GM12878 (cell line): ENCODE measurements at regions not wholly inside any gene's neighbourhood (a gene's known extent, or its start where the extent isn't known, plus 50 kb on each side); places are given as distances from the start of the nearest gene placed in this dataset.

Experiments used
- ATAC-seq: fragments of 200-7000 bp; cut with Tn5 transposase; 3 replicates; pipeline ENCODE4 v1.9.1; 2020; ENCODE audit warnings: mild to moderate bottlenecking, moderate library complexity
- BruUV-seq: library from RNA; stranded (reverse); fragments of 400-500 nt; replicated peaks from 2 replicates; lab custom pipeline; 2021; lab: Mats Ljungman, UMichigan
- CTCF ChIA-PET: fragments of 300-600 bp; sonication (Branson Sonifier 250); formaldehyde crosslinking; extraction: SDS; loops from one replicate; lab custom pipeline; 2021; ENCODE audit warnings: inconsistent platforms; lab: Yijun Ruan, JAX
- POLR2A ChIA-PET: fragments of 350-600 bp; formaldehyde crosslinking; extraction: SDS; loops from one replicate; lab custom pipeline; 2021; ENCODE audit warnings: inconsistent platforms; lab: Charles Lee
- RAD21 ChIA-PET: fragments of 300-600 bp; sonication (Branson Sonifier 250); formaldehyde crosslinking; loops from one replicate; lab custom pipeline; 2023; ENCODE audit warnings: antibody characterized with exemption; ENCODE audit not compliant: unreplicated experiment; lab: Charles Lee
- SMC1A ChIA-PET: fragments of 300-600 bp; sonication (Branson Sonifier 250); formaldehyde crosslinking; loops from one replicate; lab custom pipeline; 2023; ENCODE audit not compliant: unreplicated experiment, uncharacterized antibody; lab: Charles Lee
- DNase-seq: peaks from one replicate; pipeline ENCODE4 v3.0.0-alpha.2; 2011; ENCODE audit warnings: low read depth, low spot score
- FAIRE-seq: peaks from 3 replicates; lab custom pipeline; 2011; peaks lifted over from hg19 to GRCh38; lab: Jason Lieb, UNC
- H2AFZ ChIP-seq: 2 replicates; pipeline ENCODE4 v1.6.0; 2011; ENCODE audit warnings: low read depth, low read length, control low read depth; ENCODE audit not compliant: control insufficient read depth
- H3K27ac ChIP-seq: 2 replicates; pipeline ENCODE4 v1.5.1; 2011; ENCODE audit warnings: control low read depth; ENCODE audit not compliant: control insufficient read depth, insufficient read depth
- H3K27me3 ChIP-seq, 2 experiments: replicated peaks in 1 of 2; 2 replicates each; pipeline versions ENCODE4 v1.6.0 to v1.6.1; 2011; ENCODE audit warnings: low read length in 1 of 2; ENCODE audit not compliant: control insufficient read depth in 2 of 2, insufficient read depth in 2 of 2
- H3K36me3 ChIP-seq, 2 experiments: 2 replicates each; pipeline ENCODE4 v1.5.1; 2011; ENCODE audit warnings: low read length in 1 of 2; ENCODE audit not compliant: control insufficient read depth in 2 of 2, insufficient read depth in 2 of 2
- H3K4me1 ChIP-seq: 2 replicates; pipeline ENCODE4 v1.6.1; 2011; ENCODE audit warnings: mild to moderate bottlenecking, low read length, moderate library complexity, mixed read lengths; ENCODE audit not compliant: control insufficient read depth, insufficient read depth
- H3K4me2 ChIP-seq: 2 replicates; pipeline ENCODE4 v1.6.0; 2011; ENCODE audit warnings: control low read depth; ENCODE audit not compliant: control insufficient read depth, insufficient read depth
- H3K4me3 ChIP-seq: fragments of 200-600 bp; sonication (generic); 2 replicates; pipeline ENCODE4 v1.5.1; 2016
- H3K79me2 ChIP-seq: 2 replicates; pipeline ENCODE4 v1.6.0; 2011; ENCODE audit warnings: low read length; ENCODE audit not compliant: control insufficient read depth, insufficient read depth
- H3K9ac ChIP-seq: 2 replicates; pipeline ENCODE4 v1.8.0; 2011; ENCODE audit warnings: low read length, control low read depth, mixed read lengths; ENCODE audit not compliant: control insufficient read depth, insufficient read depth
- H3K9me3 ChIP-seq: replicated peaks from 3 replicates; pipeline ENCODE4 v1.5.1; 2011; ENCODE audit warnings: mild to moderate bottlenecking, low read length; ENCODE audit not compliant: control insufficient read depth, insufficient read depth
- H4K20me1 ChIP-seq: 2 replicates; pipeline ENCODE4 v1.6.0; 2011; ENCODE audit not compliant: control insufficient read depth, insufficient read depth
- ATF7 ChIP-seq: fragments of 450-650 bp; IDR thresholded peaks from 2 replicates; pipeline ENCODE4 v1.6.1; 2016; ENCODE audit warnings: low read depth, mild to moderate bottlenecking
- BHLHE40 ChIP-seq, 2 experiments: fragments of 450-650 bp in 1 of 2; IDR thresholded peaks; 2 replicates each; pipeline ENCODE4 v1.6.1; 2011 to 2017; ENCODE audit warnings: low read depth in 2 of 2, borderline replicate concordance in 1 of 2, improper control_type of control experiment in 1 of 2, low read length in 1 of 2, mild to moderate bottlenecking in 1 of 2
- FOS ChIP-seq: IDR thresholded peaks from 3 replicates; pipeline ENCODE4 v1.6.1; 2011; ENCODE audit warnings: borderline replicate concordance; ENCODE audit not compliant: insufficient read length; ENCODE audit errors: extremely low read depth
- HDAC6 ChIP-seq: fragments of 200-600 bp; sonication (generic); IDR thresholded peaks from one replicate; pipeline ENCODE4 v1.8.0; 2017; ENCODE audit warnings: antibody characterized with exemption; ENCODE audit not compliant: unreplicated experiment
- MEF2A ChIP-seq: IDR thresholded peaks from 2 replicates; pipeline ENCODE4 v1.6.1; 2011; ENCODE audit warnings: low read depth, mild to moderate bottlenecking, low read length, moderate library complexity; ENCODE audit not compliant: insufficient read depth
- NR2C1 ChIP-seq: fragments of 450-650 bp; IDR thresholded peaks from 2 replicates; pipeline ENCODE4 v1.6.1; 2017; ENCODE audit warnings: antibody characterized with exemption, mild to moderate bottlenecking, moderate library complexity
- ZBED1 ChIP-seq: IDR thresholded peaks from 2 replicates; pipeline ENCODE4 v1.6.1; 2016; ENCODE audit warnings: borderline replicate concordance
- WGBS: methylation state at CpG from one replicate; pipeline ENCODE4 v1.1.6; 2016; ENCODE audit warnings: low lambda C conversion rate; ENCODE audit not compliant: insufficient replicate concordance, insufficient coverage; ENCODE audit errors: missing lambda C conversion rate; 5-methylcytosine and 5-hydroxymethylcytosine counted together
- in situ Hi-C: fragments of 300-500 bp; cut with MboI; formaldehyde crosslinking; loops from 9 replicates; pipeline ENCODE4 v1.14.3; 2018; ENCODE audit warnings: mixed read lengths
- intact Hi-C: fragments of 100-400 bp; cut with micrococcal nuclease; formaldehyde crosslinking; loops from one replicate; pipeline ENCODE4 v1.14.2; 2022; ENCODE audit not compliant: unreplicated experiment
- TF ChIP-seq, protein P1 (sequence below): IDR thresholded peaks from 2 replicates; pipeline ENCODE4 v1.6.1; 2012; ENCODE audit warnings: improper control_type of control experiment, low read depth, low read length; ENCODE audit not compliant: insufficient replicate concordance
- TF ChIP-seq, protein P2 (sequence below): fragments of 450-650 bp; IDR thresholded peaks from 2 replicates; pipeline ENCODE4 v1.6.1; 2017; ENCODE audit warnings: antibody characterized with exemption, mild to moderate bottlenecking, moderate library complexity
- TF ChIP-seq, protein P3 (sequence below): IDR thresholded peaks from 2 replicates; pipeline ENCODE4 v1.6.1; 2011; ENCODE audit warnings: mild to moderate bottlenecking, low read depth, low read length, moderate library complexity; ENCODE audit not compliant: insufficient replicate concordance

DNA sequence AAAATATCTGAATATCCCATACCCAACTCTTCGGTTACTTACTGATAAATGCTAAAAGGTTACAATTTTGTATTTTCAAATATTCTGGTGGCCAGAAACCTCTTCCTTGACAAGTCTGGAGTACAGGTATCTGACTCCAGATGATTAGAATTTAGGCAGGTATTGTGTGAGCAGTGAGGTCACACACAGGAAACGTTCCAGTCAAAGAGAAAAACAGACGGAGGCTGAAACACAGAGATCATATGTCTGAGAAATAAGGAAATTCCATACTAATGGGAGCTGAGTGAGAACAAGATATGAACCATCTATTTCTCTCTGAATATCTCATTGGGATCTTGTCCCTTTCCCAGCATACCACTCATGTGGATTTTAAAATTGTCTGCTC is 89.4 kb upstream of the IGLL5 start:
- TF ChIP-seq, protein P1, sequence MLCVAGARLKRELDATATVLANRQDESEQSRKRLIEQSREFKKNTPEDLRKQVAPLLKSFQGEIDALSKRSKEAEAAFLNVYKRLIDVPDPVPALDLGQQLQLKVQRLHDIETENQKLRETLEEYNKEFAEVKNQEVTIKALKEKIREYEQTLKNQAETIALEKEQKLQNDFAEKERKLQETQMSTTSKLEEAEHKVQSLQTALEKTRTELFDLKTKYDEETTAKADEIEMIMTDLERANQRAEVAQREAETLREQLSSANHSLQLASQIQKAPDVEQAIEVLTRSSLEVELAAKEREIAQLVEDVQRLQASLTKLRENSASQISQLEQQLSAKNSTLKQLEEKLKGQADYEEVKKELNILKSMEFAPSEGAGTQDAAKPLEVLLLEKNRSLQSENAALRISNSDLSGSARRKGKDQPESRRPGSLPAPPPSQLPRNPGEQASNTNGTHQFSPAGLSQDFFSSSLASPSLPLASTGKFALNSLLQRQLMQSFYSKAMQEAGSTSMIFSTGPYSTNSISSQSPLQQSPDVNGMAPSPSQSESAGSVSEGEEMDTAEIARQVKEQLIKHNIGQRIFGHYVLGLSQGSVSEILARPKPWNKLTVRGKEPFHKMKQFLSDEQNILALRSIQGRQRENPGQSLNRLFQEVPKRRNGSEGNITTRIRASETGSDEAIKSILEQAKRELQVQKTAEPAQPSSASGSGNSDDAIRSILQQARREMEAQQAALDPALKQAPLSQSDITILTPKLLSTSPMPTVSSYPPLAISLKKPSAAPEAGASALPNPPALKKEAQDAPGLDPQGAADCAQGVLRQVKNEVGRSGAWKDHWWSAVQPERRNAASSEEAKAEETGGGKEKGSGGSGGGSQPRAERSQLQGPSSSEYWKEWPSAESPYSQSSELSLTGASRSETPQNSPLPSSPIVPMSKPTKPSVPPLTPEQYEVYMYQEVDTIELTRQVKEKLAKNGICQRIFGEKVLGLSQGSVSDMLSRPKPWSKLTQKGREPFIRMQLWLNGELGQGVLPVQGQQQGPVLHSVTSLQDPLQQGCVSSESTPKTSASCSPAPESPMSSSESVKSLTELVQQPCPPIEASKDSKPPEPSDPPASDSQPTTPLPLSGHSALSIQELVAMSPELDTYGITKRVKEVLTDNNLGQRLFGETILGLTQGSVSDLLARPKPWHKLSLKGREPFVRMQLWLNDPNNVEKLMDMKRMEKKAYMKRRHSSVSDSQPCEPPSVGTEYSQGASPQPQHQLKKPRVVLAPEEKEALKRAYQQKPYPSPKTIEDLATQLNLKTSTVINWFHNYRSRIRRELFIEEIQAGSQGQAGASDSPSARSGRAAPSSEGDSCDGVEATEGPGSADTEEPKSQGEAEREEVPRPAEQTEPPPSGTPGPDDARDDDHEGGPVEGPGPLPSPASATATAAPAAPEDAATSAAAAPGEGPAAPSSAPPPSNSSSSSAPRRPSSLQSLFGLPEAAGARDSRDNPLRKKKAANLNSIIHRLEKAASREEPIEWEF = no peak
- TF ChIP-seq FOS = no peak
- TF ChIP-seq MEF2A = no peak
- TF ChIP-seq, protein P2, sequence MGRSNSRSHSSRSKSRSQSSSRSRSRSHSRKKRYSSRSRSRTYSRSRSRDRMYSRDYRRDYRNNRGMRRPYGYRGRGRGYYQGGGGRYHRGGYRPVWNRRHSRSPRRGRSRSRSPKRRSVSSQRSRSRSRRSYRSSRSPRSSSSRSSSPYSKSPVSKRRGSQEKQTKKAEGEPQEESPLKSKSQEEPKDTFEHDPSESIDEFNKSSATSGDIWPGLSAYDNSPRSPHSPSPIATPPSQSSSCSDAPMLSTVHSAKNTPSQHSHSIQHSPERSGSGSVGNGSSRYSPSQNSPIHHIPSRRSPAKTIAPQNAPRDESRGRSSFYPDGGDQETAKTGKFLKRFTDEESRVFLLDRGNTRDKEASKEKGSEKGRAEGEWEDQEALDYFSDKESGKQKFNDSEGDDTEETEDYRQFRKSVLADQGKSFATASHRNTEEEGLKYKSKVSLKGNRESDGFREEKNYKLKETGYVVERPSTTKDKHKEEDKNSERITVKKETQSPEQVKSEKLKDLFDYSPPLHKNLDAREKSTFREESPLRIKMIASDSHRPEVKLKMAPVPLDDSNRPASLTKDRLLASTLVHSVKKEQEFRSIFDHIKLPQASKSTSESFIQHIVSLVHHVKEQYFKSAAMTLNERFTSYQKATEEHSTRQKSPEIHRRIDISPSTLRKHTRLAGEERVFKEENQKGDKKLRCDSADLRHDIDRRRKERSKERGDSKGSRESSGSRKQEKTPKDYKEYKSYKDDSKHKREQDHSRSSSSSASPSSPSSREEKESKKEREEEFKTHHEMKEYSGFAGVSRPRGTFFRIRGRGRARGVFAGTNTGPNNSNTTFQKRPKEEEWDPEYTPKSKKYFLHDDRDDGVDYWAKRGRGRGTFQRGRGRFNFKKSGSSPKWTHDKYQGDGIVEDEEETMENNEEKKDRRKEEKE = no peak
- no peak for TF ChIP-seq ZBED1
- no peak for TF ChIP-seq HDAC6
- no peak for TF ChIP-seq NR2C1
- TF ChIP-seq, protein P3, sequence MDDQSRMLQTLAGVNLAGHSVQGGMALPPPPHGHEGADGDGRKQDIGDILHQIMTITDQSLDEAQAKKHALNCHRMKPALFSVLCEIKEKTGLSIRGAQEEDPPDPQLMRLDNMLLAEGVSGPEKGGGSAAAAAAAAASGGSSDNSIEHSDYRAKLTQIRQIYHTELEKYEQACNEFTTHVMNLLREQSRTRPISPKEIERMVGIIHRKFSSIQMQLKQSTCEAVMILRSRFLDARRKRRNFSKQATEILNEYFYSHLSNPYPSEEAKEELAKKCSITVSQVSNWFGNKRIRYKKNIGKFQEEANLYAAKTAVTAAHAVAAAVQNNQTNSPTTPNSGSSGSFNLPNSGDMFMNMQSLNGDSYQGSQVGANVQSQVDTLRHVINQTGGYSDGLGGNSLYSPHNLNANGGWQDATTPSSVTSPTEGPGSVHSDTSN = no peak
- no peak for TF ChIP-seq ATF7
- no peak for TF ChIP-seq BHLHE40 (IDR thresholded peaks at IDR 0.05; ENCODE audit: borderline replicate concordance in 1 of 2, low read depth in 2 of 2, low read length in 1 of 2)
- TF ChIP-seq, all 136 proteins: peak for 0
- no peak overlapping the region for H3K27ac ChIP-seq
- H3K4me2 ChIP-seq = no peak overlapping the region
- DNase-seq = no peak
- intact Hi-C loops (no loop called here), in situ Hi-C loops (no loop called here)
- BruUV-seq = no TSS peak
- 31% methylated on average over 3 of the region's 3 CpGs for WGBS
- H3K36me3 ChIP-seq = no peaks in the 10 kb centered on the region
- no peak overlapping the region for H3K4me3 ChIP-seq
- ATAC-seq = no peak
- FAIRE-seq = no peak
- no peak overlapping the region for H3K9ac ChIP-seq
- H3K27me3 ChIP-seq = no peaks in the 10 kb centered on the region
- RAD21 ChIA-PET = interaction anchor here (1.3 kb wide), 2 partner anchors 45 to 162 kb away, joined by 3 read pairs; no protein-coding TSS in a partner anchor
- no peak overlapping the region for H2AFZ ChIP-seq
- SMC1A ChIA-PET = interaction anchor here (1.1 to 1.4 kb wide), 3 partner anchors 157 to 162 kb away, joined by 3 to 6 read pairs (median 3); no protein-coding TSS in a partner anchor
- no peaks in the 10 kb centered on the region for H3K4me1 ChIP-seq
- no peaks in the 10 kb centered on the region for H3K9me3 ChIP-seq
- no peaks in the 10 kb centered on the region for H4K20me1 ChIP-seq
- CTCF ChIA-PET = interaction anchor here (0.8 to 4.8 kb wide), 7 partner anchors 11 to 157 kb away, joined by 3 to 22 read pairs (median 3); no protein-coding TSS in a partner anchor
- POLR2A ChIA-PET = interaction anchor here (0.6 kb wide), 1 partner anchor 157 kb away, joined by 3 read pairs; no protein-coding TSS in a partner anchor
- no peaks in the 10 kb centered on the region for H3K79me2 ChIP-seq
